NCI-H146 treated with DMSO at 0.1 percent for 48 hours (cell line): ENCODE measurements at regions not wholly inside any gene's neighbourhood (a gene's known extent, or its start where the extent isn't known, plus 50 kb on each side); places are given as distances from the start of the nearest gene placed in this dataset.
"Not testable (repeated sequence)": the region's sequence is repeated elsewhere in the genome, so short reads cannot be mapped to it uniquely, and the experiment has no call there.

Experiments used
- DNase-seq: peaks from one replicate; lab custom pipeline; 2025; ENCODE audit not compliant: unreplicated experiment; lab: John Stamatoyannopoulos, UW

DNA sequence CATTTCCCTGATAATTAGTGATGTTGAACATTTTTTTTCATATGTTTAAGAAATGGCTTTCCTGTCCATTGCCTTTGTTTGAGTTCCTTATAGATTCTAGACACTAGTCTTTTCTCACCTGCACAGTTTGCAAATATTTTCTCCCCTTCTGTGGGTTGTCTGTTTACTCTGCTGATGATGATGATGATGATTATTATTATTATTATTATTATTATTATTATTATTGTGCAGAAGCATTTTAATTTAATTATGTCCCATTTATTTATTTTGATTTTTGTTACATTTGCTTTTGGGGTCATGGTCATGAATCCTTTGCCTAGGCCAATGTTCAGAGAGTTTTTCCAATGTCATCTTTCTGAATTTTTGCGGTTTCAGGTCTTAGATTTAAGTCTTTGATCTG, 492.5 kb upstream of the TSHZ3 start:
- no peak for DNase-seq

- DNase-seq, result no peak
Observed at GRCh38 chr19:31863122-31863521, 482.3 kb upstream of the ZNF507 start.

DNA sequence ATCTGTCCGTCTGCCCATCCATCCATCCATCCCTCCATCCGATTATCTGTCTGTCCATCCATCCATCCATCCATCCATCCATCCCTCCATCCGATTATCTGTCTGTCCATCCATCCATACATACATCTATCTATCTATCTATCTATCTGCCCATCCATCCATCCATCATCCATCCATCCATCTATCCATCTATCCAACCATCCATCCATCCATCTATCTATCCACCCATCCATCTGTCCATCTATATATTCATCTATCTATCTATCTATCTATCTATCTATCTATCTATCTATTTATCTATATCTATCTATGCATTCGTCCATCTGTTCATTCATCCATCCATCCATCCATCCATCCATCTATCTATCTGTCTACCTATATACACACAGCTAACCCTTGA, 471.1 kb upstream of the ZNF507 start:
- no peak for DNase-seq

DNA sequence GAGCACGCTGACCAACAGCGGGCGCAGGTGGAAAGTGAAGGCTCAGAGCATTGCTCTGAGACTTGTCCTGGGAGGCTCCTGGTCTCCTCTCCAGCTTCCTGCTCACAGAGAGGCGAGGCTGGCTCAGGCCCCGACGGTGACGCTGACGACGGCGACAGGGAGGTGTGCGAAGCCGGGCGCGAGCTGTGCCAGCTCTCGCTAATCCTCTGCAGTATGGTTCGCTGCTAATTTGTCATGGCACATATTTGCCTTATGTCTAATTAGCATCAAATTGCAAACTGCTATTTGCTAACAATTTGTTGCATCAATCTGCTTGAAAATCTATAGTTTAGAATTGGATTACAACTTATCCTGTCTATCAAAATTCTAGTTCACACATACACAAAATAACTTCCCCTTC, 469.8 kb upstream of the ZNF507 start:
- no peak for DNase-seq

DNA sequence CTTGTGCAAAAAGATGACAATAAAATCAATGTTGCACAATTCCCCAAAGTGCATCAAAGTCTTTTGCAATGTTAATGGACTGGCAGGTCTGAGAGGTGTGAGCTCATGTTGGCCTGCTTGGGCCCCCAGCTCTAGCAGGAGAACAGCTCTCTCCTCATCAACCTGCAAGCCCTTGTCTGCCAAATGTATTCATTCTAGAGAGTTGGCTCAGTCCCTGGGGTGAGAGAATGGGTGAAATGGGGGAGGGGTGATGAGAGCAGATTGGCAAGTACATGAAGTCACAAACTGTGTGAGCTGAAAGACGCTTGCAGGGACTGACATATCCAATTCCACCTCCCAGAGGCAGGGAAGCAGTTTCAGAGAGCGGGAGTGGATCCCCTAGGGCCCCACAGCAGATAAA, 465.1 kb upstream of the ZNF507 start:
- no peak for DNase-seq

GRCh38 chr19:31881988-31882387, 463.4 kb upstream of the ZNF507 start:
- no peak for DNase-seq

DNA sequence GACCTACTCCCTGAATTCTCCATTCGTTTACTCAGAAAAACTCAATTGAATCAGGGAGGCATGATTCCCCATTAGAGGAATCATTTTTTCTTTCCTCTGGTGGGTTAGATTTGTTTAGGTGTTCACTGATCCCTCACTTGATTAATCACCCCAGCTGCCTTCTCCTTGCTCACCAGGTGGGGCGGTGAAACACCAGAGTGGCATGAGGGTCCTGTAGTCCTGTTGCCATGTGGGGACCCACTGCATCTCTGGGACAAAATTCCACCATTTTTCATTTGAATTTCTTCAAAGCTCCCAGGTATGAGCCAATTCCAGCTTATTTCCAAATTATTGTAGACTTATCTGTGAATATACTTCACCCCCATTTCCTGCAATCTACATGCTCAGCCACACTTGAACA, 462.7 kb upstream of the ZNF507 start:
- no peak for DNase-seq

DNA sequence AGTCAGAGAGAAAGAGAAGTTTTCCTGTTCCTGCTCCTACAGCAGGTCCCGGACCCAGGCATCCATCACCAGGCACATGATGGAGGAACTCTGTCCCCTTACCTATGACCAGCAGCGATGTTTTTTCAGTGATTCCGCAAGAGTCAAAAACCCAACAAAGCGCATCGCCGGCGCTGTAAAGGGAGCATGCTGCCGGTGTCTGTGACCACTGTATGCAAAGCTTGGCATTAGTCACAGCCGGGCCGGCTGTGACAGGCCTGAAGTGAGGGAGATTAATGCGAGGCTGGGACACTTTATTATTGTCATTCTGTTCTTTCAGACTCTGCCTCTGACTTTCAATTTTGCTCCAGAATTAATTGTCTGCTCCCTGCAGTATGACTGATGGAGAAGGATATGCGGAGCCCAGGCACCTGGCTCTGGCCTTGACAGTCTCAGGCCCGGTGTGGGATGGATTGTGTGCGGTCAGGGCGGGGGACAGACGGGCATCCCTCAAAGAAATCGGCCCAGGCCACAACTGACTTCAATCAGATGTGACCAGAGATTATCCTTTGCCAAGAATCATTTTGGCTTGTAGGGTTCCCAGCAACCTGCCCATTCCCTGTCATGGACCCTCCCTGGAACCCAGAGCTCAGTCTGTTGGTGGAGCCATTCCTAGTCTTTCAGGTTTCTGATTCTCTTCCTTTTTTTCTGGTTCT, 462.0 kb upstream of the ZNF507 start:
- DNase-seq, result no peak

DNA sequence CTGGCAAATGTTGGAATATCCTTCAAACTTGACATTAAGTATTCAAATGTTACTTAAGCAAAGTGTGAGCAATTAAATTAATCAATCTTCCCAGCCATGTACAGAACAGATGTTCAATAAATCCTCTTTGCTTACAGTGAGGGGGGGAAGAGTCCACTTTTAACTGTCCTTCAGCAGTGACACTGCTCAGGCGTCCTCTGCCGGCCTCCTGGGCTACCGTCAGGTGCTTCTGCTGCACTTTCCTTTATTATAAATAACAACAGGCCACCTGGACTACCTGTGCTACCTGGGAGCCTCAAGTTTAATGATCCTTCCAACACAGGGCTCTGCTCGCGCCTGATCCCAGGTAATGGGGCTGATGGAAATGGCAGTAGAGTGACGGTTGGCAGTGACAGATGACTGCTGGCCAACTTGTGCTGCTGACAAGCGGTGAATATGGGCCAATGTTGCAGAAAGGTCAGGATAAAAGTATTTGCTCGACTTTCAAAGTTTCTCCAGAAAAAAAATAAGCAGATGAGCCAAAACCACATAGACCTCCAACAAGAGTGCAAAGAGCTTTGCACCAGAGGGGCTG, 460.0 kb upstream of the ZNF507 start:
- DNase-seq, result no peak

DNA sequence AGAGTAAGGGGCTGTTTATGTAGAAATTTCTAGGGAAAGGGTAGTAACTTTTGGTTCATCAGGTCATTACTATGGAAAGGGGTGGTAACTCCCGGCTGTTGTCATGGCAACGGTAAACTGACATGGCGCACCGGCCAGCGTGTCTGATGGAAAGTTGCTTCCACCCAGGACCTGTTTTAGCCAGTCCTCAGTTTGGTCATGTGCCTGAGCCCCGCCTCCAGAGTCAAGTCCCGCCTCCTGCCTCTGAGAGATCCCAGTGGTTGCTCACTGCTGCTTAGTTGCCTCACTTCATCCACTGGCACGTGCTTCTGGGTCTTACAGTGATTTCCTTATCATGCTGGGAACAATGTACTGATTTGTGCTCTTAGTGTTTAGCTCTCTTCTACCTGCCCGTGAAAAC, 455.2 kb upstream of the ZNF507 start:
- no peak for DNase-seq

GRCh38 chr19:31892060-31892459, 453.4 kb upstream of the ZNF507 start:
- DNase-seq, result no peak

- not testable (repeated sequence) for DNase-seq
Observed at GRCh38 chr19:31893491-31893890, 451.9 kb upstream of the ZNF507 start.

- no peak for DNase-seq
Observed at GRCh38 chr19:31894451-31894850, 451.0 kb upstream of the ZNF507 start.

DNA sequence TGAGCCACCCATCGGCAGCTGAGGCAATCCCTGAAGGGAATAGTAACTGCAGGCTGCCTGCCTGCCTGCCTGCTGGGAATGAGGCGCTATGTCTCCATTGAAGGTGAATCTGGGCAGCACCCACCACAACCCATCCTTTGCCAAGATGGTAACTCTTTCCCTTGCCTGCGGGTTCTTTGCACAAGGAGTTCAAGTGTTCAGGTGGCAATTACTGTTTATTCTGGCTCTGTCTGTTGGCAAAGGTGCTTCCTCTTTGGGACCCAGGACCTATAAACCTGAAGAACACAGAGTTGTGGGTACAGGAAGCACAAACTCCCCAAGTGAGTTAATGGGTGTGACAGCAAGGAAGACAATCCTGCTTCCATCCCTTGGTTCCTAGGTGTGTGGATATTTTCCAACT, 448.1 kb upstream of the ZNF507 start:
- DNase-seq, result no peak

- no peak for DNase-seq
Observed at GRCh38 chr19:31900991-31901390, 444.4 kb upstream of the ZNF507 start.

- DNase-seq, result no peak
Observed at GRCh38 chr19:31902821-31903220, 442.6 kb upstream of the ZNF507 start.

DNA sequence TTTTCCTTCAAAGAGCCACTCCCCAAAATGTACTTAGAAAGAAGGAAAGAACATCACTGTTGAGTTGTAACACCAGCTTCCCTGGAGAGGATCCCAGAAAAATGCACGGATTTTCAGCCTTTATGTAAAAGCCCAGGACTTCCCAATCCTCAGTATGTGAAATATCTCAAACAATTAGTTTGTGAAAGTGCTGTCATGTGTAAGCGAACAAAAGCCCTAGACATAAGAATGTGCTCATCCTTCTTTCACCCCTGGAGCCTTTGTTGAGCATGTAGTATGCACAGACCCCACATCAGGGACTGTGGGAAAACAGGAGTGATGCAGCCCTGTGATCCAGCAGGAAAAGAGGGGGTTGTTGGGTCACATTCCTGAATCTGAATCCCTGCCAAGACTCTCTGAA, 441.4 kb upstream of the ZNF507 start:
- DNase-seq, result no peak

GRCh38 chr19:31906111-31906871, 439.1 kb upstream of the ZNF507 start:
- no peak for DNase-seq

- DNase-seq, result no peak
Observed at GRCh38 chr19:31907661-31908060, 437.7 kb upstream of the ZNF507 start.

- no peak for DNase-seq
Observed at GRCh38 chr19:31908080-31908479, 437.3 kb upstream of the ZNF507 start.

DNA sequence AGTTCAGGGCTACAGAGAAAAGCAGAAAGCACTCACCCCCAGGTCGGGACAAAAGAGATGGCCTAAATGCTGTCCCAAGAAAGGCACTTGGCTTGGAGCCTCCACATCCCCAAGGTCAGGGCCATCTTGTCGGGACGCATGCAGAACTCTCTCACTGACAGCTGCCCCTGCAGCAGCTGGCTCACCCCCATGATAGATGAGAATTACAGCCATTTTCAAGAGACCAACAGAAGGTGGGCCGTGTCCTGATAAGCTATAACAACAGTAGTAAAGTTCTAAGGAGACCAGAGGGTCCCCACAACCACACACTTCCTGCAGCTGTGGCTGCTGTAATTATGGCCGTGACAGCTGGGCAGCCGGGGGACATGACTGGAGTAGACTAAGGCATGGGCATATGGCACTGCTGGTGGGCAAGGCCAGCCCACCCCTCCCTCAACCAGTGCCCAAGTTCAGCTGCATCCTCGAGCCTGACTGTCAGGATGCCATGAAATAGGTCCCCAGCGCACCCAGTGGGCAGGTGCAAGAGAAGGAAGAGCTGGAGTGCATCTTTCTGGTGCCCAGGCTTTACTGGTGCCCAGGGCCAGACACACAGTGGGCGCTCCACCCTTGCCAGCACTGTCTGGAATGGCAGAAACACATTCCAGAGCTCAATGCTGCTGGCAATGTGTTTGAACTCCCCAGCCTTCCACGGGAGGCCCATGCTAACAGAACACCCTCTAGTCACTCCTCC, 436.7 kb upstream of the ZNF507 start:
- DNase-seq, result no peak

DNA sequence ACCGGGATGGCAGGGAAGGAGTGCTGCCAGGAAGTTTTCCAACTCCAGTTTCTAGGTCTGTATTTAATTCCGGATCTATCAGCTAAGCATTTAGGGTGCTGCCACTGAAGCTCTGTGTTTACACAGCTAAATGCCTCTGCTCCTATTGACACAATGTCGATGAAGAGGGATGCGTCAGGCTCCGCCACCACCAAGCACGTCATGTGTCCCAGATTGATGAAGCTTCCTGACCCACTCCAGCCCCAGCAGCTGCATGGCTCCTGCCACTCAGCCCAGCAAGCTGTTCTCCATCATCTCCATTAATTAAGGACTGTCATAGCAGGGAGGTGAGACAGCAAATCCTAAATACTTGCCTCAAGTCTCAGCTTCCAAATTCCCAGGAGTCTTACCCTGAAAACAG, 435.2 kb upstream of the ZNF507 start:
- no peak for DNase-seq
